Prostate gland (tissue), 2 donors: ENCODE measurements at regions not wholly inside any gene's neighbourhood (a gene's known extent, or its start where the extent isn't known, plus 50 kb on each side); places are given as distances from the start of the nearest gene placed in this dataset.

Experiments
- DNase-seq: peaks from one replicate; pipeline ENCODE4 v3.0.0-alpha.2; 2019; ENCODE audit warnings: low spot score
- H3K27ac ChIP-seq, 2 donors: fragments of 200-600 bp; sonication (generic); 2 replicates each; pipeline ENCODE4 v1.5.1; 2017 to 2019
- H3K27me3 ChIP-seq: fragments of 200-600 bp; sonication (generic); replicated peaks from 2 replicates; pipeline ENCODE4 v1.5.1; 2019; ENCODE audit not compliant: insufficient read depth
- H3K36me3 ChIP-seq, 2 donors: fragments of 200-600 bp; sonication (generic); 1 replicate in 1 of 2; 2 replicates in 1 of 2; pipeline versions ENCODE4 v1.5.1 to v1.8.1; 2017 to 2019
- H3K4me1 ChIP-seq: fragments of 200-600 bp; sonication (generic); replicated peaks from 2 replicates; pipeline ENCODE4 v1.5.1; 2019
- H3K4me3 ChIP-seq, 2 donors: fragments of 200-600 bp; sonication (generic); 2 replicates each; pipeline ENCODE4 v1.5.1; 2017 to 2019
- H3K9me3 ChIP-seq: fragments of 200-600 bp; sonication (generic); 2 replicates; pipeline ENCODE4 v1.5.1; 2017
- POLR2A ChIP-seq: fragments of 450-650 bp; IDR thresholded peaks from one replicate; pipeline ENCODE4 v1.6.1; 2016; ENCODE audit warnings: antibody characterized with exemption, mild to moderate bottlenecking
- POLR2AphosphoS5 ChIP-seq: sonication (generic); formaldehyde crosslinking; IDR thresholded peaks from one replicate; pipeline ENCODE4 v1.6.1; 2017; ENCODE audit warnings: antibody characterized with exemption
- WGBS: methylation state at CpG from one replicate; pipeline ENCODE4 v1.1.5; 2018; 5-methylcytosine and 5-hydroxymethylcytosine counted together
- intact Hi-C: fragments of 100-400 bp; cut with DNase I; formaldehyde crosslinking; loops from one replicate; pipeline ENCODE4 v1.14.2; 2022
- TF ChIP-seq, protein P1 (sequence below), 4 experiments: fragments of 200-600 bp in 2 of 4; fragments of 450-650 bp in 2 of 4; sonication (generic) in 2 of 4; IDR thresholded peaks; 1 replicate in 3 of 4; 2 replicates in 1 of 4; pipeline ENCODE4 v1.5.1; 2016 to 2019; ENCODE audit warnings: antibody characterized with exemption in 4 of 4, mild to moderate bottlenecking in 2 of 4, moderate library complexity in 2 of 4

DNA sequence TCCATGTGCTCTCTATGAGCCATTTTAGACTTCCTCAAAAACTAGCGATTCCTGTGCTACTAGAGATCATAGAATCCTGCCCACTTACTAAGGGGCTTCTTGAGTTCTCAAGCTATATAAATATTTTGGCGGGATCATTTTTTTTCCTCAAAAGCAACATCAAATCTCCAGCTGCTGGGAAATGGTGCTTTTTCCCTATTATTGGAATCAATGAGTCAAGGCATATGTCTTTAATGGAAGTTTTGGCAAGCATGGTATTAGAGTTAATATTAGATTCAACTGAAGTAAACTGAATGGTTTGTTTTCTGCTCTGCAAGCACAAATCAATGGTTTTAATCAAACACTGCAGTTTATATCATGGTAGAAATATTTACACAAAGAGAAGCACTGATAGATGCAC is 369.9 kb upstream of the PTGER4 start:
- H3K27ac ChIP-seq = no peak overlapping the region
- intact Hi-C loops = no loop called here
- H3K4me3 ChIP-seq = no peak overlapping the region
- H3K4me1 ChIP-seq = no peaks in the 10 kb centered on the region
- 69% methylated on average over 2 of the region's 2 CpGs for WGBS
- TF ChIP-seq POLR2AphosphoS5 (no peak), POLR2A (no peak)
- TF ChIP-seq, protein P1, sequence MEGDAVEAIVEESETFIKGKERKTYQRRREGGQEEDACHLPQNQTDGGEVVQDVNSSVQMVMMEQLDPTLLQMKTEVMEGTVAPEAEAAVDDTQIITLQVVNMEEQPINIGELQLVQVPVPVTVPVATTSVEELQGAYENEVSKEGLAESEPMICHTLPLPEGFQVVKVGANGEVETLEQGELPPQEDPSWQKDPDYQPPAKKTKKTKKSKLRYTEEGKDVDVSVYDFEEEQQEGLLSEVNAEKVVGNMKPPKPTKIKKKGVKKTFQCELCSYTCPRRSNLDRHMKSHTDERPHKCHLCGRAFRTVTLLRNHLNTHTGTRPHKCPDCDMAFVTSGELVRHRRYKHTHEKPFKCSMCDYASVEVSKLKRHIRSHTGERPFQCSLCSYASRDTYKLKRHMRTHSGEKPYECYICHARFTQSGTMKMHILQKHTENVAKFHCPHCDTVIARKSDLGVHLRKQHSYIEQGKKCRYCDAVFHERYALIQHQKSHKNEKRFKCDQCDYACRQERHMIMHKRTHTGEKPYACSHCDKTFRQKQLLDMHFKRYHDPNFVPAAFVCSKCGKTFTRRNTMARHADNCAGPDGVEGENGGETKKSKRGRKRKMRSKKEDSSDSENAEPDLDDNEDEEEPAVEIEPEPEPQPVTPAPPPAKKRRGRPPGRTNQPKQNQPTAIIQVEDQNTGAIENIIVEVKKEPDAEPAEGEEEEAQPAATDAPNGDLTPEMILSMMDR (IDR thresholded peaks at IDR 0.05) = no peak
- no peak for DNase-seq
- H3K27me3 ChIP-seq = no peaks in the 10 kb centered on the region
- H3K36me3 ChIP-seq = no peaks in the 10 kb centered on the region
- H3K9me3 ChIP-seq = no peaks in the 10 kb centered on the region

DNA sequence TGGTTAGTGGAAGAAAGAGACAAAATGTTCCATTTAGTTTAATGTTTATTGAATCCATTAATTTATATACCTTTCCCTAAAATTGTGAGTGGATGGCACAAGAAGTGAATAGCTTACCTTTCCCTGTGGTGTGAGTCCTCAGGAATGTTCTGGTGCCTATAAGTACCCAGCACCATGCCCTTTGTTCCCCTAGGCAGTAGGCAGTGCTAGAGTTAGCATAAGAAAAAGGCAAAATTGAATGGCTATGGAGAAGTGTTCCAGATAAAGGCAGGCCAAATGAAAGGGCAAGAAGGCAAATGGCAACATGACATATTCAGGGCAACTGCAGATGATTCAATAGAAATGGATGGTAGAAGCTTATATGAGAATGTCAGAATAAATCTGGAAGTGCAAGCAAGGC is 370.8 kb upstream of the PTGER4 start:
- intact Hi-C loops = no loop called here
- Histone ChIP-seq H3K36me3 (no peaks in the 10 kb centered on the region), H3K9me3 (no peaks in the 10 kb centered on the region), H3K4me1 (no peaks in the 10 kb centered on the region), H3K27me3 (no peaks in the 10 kb centered on the region), H3K4me3 (no peak overlapping the region), H3K27ac (peak overlapping the region in 1 of 2 donors; percentile 59)
- TF ChIP-seq, protein P1 (IDR thresholded peaks at IDR 0.05) = no peak
- TF ChIP-seq POLR2AphosphoS5 (no peak), POLR2A (no peak)
- no peak for DNase-seq

DNA sequence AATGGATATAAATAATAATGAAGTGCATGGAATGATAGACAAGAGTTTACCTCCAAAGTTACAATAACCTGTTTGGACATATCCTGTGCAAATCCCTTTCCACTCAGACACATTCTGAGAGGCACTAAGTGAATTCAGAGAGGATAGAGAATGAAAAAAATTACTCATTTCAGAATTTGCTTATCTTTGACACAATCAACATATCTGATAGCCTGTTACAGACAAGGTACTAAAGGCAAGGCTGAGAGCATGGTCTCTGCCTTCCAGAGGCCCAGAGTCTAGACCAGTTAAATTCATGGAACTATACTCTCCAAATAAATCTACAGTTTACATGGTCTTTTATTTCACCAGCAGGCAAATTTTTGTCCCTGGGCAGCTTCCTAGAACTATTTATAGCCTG is 371.8 kb upstream of the PTGER4 start:
- TF ChIP-seq POLR2AphosphoS5 = no peak
- TF ChIP-seq, protein P1 (IDR thresholded peaks at IDR 0.05) = no peak
- no peak for TF ChIP-seq POLR2A
- H3K36me3 ChIP-seq = no peaks in the 10 kb centered on the region
- intact Hi-C loops = no loop called here
- H3K27ac ChIP-seq = peak overlapping the region; percentile 26 to 59
- no peak for DNase-seq
- no peaks in the 10 kb centered on the region for H3K4me1 ChIP-seq
- no peaks in the 10 kb centered on the region for H3K27me3 ChIP-seq
- H3K9me3 ChIP-seq = no peaks in the 10 kb centered on the region
- H3K4me3 ChIP-seq = no peak overlapping the region

DNA sequence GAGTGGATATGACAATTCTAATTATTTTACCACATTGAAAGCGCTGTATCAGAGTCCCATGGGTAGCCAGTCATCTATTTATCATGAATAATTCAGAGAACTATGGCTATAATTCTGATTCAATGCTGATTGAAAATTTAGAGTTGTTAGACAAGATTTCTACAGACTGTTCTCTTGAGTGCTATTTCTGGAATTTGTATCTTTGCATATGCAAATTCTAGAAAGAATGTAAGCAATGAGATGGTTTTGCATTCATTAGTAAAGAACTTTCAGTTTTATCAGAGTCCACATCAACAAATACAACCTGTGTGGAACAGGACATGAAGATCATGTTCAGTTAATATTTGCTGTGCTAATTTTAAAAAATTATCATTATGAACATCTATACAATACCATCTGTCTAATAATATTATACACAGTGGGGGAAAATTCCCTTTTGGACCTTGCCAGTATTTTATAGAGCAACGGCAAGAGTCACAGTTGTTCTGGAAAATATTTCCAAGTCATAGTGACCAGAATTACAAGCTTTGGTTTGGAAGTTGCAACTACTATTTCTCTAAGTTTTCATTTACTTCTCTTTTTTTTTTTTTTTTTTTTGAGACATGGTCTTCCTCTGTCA is 372.7 kb upstream of the PTGER4 start:
- no peaks in the 10 kb centered on the region for H3K27me3 ChIP-seq
- intact Hi-C loops = no loop called here
- H3K9me3 ChIP-seq = no peaks in the 10 kb centered on the region
- 62% methylated on average over 2 of the region's 2 CpGs for WGBS
- TF ChIP-seq POLR2AphosphoS5 = peak; percentile 69
- TF ChIP-seq, protein P1 (IDR thresholded peaks at IDR 0.05) = no peak
- TF ChIP-seq POLR2A = no peak
- H3K4me1 ChIP-seq = no peaks in the 10 kb centered on the region
- no peak overlapping the region for H3K4me3 ChIP-seq
- peak overlapping the region; percentile 26 to 59 for H3K27ac ChIP-seq
- DNase-seq = peak; percentile 14
- no peaks in the 10 kb centered on the region for H3K36me3 ChIP-seq

DNA sequence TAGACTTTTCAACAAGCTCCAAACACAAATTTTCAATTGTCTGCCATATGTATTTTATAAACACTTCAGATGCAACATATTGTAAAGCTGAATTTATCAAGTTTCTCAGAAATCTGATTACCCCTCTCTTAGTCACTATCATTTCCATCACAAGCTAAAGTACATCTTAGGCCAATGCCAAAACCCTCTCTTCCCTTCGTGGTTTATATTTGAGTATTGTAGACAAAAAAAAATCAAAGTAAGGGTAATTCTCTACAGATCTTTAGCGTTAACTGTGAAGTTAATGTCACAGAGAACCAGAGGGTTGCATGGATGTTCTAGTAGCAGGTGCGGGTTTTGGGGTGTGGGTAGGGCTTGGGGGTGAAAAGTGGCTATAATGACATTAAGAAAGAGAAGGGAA is 387.7 kb upstream of the PTGER4 start:
- Histone ChIP-seq H3K4me1 (no peaks in the 10 kb centered on the region), H3K36me3 (no peaks in the 10 kb centered on the region), H3K9me3 (no peaks in the 10 kb centered on the region), H3K4me3 (no peak overlapping the region), H3K27me3 (no peaks in the 10 kb centered on the region), H3K27ac (no peak overlapping the region)
- intact Hi-C loops = no loop called here
- DNase-seq = no peak
- TF ChIP-seq POLR2AphosphoS5 = no peak
- TF ChIP-seq, protein P1 (IDR thresholded peaks at IDR 0.05) = no peak
- TF ChIP-seq POLR2A = no peak
- 84% methylated on average over 3 of the region's 3 CpGs for WGBS
